ENCODE measurements at regions not wholly inside any gene's neighbourhood (a gene's known extent, or its start where the extent isn't known, plus 50 kb on each side); places are given as distances from the start of the nearest gene placed in this dataset.
"Not testable (repeated sequence)": the region's sequence is repeated elsewhere in the genome, so short reads cannot be mapped to it uniquely, and the experiment has no call there.

DNA sequence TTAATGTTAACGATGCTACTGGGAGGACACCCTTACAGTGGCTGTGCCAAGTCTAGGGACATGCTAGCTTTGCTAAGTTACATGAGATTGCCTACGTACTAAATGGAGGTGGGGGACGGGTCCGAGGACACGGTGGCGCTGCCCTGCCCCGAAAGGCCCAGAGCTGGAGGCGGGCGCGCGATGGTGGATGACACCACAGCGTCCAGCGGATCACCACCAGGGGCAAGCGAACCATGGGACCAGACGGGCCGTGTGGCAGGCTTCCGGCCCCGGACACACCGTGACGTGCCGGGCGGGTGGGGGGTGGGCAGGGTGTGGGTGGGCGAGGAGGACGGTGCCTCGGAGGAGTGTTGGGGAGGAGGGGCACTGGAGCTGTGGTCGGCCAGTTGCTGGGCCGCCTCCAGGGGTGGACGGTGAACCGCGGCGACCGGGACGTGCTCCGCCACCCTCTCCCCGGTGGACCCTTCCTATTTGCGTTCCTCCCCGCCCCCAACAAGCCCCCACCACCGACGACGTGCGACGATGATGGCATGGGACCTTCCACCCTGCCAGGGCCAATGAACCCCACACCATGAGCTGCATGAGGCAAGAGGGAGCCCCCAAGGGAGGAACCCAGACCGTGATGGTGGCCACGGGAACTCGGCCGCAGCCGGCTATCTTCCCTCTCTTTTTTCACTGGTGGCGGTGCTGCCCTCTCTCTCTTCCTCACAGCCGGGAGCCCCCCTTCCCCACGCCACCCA is 773.3 kb upstream of the DEFB115 start:
- TF ChIP-seq GATA1 (IDR thresholded peaks at IDR 0.05; ENCODE audit: low read depth, low read length) (no peak), POLR2A (IDR thresholded peaks at IDR 0.05; ENCODE audit: low read length) (no peak)
- DNase-seq, result no peak

- no peak for DNase-seq
- TF ChIP-seq POLR2A (IDR thresholded peaks at IDR 0.05; ENCODE audit: low read length) (no peak), GATA1 (IDR thresholded peaks at IDR 0.05; ENCODE audit: low read depth, low read length) (no peak)
These were observed 772.8 kb upstream of the DEFB115 start for GRCh38 chr20:30484749-30485070.

DNA sequence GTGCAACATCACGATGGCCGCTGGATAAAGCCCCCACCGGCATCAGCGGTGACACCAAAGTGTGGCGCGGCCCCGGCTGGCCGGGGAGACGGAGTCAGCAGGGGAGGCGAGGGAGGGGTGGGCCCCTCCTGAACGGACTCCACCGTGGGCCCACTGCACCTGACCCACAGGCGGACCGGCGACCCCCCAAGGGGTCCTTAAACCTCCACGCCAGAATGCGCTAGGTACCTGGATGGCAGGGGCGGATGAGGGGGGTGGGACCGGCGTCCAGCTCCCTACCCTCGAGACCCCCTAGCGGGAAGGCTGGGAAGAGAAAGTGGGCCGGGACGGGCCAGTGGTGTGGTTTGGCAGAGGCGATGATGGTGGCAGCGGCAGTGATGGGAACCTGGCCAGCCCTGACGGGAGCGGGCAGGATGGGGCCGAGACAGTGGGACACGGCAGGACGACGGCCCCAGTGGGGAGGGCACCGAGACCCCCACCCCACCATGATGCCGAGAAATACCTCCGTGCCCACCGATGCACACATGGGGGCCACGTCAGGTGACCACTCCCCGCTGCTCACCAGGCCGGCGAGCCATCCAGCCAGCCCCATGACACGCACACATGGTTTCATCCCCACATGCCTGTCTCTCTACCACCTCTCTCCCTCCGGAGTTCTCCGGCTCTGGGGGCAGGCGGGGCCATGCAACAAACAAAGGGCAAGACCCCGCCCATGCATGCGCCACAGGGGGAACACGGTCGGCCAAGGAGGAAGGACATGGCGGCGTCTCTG is 771.9 kb upstream of the DEFB115 start:
- no peak for DNase-seq
- TF ChIP-seq POLR2A (IDR thresholded peaks at IDR 0.05; ENCODE audit: low read length) (no peak), GATA1 (IDR thresholded peaks at IDR 0.05; ENCODE audit: low read depth, low read length) (no peak)

GRCh38 chr20:30486103-30486478 is 771.4 kb upstream of the DEFB115 start:
- DNase-seq, result no peak
- TF ChIP-seq GATA1 (IDR thresholded peaks at IDR 0.05; ENCODE audit: low read depth, low read length) (no peak), POLR2A (IDR thresholded peaks at IDR 0.05; ENCODE audit: low read length) (no peak)

GRCh38 chr20:30487461-30487860 is 770.0 kb upstream of the DEFB115 start:
- not testable (repeated sequence) for DNase-seq

DNA sequence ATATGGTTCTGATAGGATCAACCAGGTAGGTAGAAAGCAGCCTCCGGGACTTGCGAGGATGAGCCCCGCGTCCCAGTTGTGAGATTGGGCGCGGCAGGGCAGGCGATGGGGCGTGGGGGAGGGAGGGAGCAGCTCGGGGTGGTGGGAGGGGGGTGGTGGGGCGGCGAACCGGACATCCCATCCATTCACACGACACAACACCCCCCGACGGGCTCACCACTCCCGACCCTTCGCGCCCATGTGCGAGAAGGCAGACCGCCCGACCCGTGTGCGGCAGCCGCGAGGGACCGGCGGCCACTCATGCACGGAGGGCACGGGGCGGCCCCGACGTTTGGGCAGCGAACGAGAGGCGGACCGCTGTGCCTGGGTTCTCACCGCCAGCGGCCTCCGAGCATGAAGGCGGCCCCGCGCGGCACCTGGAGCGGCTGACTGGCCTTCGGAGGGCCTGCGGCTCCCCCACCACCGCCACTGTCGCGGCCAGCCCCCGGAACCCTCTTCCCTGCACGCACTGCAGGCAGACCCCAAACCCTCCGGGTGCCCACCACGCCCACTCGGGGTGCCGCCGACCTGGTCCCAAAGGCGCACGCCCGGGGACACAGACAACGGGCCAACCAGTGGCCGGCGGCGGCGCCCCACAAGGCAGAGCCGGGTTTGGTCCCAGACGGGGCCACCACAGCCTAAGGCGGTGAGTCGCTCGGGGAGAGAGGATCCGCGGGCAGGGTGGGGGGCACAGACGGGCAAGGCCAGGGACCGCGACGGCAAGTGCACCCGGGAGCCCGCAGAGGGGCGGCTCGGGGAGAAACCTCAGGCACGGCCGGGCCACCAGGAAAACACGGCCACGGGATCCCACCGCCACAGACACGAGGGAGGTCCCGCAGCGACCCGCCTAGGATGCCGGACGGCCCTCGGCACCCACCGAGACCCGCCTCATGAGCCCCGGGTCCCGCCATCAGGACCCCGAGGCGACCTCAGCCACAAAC is 769.2 kb upstream of the DEFB115 start:
- TF ChIP-seq GATA1 (IDR thresholded peaks at IDR 0.05; ENCODE audit: low read depth, low read length), result no peak
- DNase-seq, result no peak

DNA sequence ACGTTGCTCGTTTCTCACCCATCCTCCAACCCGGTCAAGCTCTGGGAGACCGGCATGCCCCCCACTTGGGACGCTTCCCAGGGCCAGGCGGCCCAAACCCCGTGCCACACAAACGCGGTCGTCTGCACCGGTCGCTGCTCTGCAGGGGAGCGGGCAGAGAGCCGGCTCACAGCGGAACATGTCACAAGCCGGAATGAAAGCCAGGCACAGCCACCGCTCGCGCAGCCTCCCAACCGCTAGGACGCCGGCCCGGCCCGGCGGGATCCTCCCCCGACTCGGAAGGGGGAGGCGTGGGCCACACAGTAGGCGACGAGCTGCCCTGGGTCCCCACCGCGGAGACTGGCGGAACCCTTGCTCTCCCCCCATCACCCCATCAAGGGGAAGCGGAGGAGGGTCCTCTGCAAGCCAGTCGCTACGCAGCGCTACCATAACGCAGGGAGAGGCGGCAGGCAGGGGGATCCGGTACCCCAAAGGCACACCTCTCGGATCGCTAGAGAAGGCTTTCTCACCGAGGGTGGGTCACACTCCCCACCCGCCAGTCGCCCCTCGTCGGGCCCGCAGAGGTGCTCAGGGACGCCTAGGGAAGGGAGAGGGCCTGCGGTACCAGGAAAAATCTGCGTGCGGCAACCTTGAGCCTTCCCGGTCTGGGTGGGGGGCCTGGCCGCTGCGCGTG is 768.4 kb upstream of the DEFB115 start:
- no peak for TF ChIP-seq GATA1 (IDR thresholded peaks at IDR 0.05; ENCODE audit: low read depth, low read length)
- no peak for DNase-seq

DNA sequence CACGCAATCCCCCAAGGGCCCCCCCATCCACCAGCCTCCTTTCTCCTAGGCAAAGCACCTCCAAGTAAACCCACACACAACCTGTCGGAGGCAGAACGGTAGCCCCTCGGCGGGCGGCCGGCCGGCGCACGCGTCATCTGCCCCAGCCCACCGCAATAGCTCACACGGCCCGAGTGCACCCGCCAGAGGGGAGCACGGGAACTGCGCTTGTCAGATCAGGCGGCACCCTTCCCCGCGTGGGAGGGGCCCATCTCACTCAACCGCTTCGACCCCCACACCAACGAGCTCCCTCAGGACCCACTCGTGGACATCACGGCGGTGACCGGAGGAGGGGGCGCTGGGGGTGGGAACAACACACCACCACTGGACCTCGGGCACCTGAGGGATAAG is 767.9 kb upstream of the DEFB115 start:
- no peak for DNase-seq
- TF ChIP-seq GATA1 (IDR thresholded peaks at IDR 0.05; ENCODE audit: low read depth, low read length) (no peak), POLR2A (IDR thresholded peaks at IDR 0.05; ENCODE audit: low read length) (no peak)

GRCh38 chr20:30491016-30491415 is 766.4 kb upstream of the DEFB115 start:
- no peak for DNase-seq
- TF ChIP-seq GATA1 (IDR thresholded peaks at IDR 0.05; ENCODE audit: low read depth, low read length) (no peak), POLR2A (IDR thresholded peaks at IDR 0.05; ENCODE audit: low read length) (no peak)

GRCh38 chr20:30496656-30497055 is 760.8 kb upstream of the DEFB115 start:
- not testable (repeated sequence) for DNase-seq

DNA sequence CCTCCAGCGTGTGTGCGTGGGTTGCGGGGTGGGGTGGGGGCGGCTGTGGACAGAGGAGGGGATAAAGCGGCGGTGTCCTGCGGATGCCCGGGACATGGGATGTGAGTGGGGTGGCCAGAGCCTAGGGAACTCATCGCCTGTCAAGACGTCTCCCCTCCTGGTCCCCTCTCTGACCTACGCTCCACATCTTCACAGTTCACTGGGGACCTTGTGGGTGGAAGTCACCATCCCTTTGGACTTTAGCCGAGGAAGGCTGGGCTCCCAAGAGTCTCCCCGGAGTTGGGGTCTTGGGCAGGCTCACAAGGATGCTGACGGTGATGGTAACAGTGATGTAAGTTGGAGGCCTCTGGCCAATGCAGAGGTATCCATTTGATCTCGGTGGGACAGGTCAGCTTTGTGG is 760.3 kb upstream of the DEFB115 start:
- not testable (repeated sequence) for DNase-seq

DNA sequence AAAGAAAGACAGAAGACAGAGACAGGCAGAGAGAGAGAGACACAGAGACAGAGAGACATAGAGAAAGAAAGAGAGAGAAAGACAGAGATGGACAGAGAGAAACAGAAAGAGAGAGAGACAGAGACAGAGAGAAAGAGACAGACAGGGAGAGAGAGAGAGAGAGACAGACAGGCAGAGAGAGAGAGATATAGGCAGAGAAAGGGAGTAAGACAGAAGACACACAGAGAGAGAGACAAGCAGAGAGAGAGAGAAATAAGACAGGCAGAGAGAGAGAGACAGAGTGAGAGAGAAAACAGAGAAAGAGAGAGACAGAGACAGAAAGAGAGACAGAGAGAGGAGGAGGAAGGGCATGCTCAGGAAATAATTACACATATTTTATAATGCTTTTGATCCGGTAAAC is 758.3 kb upstream of the DEFB115 start:
- DNase-seq, result no peak
- no peak for TF ChIP-seq POLR2A (IDR thresholded peaks at IDR 0.05; ENCODE audit: low read length)
- no peak for TF ChIP-seq GATA1 (IDR thresholded peaks at IDR 0.05; ENCODE audit: low read depth, low read length)

DNA sequence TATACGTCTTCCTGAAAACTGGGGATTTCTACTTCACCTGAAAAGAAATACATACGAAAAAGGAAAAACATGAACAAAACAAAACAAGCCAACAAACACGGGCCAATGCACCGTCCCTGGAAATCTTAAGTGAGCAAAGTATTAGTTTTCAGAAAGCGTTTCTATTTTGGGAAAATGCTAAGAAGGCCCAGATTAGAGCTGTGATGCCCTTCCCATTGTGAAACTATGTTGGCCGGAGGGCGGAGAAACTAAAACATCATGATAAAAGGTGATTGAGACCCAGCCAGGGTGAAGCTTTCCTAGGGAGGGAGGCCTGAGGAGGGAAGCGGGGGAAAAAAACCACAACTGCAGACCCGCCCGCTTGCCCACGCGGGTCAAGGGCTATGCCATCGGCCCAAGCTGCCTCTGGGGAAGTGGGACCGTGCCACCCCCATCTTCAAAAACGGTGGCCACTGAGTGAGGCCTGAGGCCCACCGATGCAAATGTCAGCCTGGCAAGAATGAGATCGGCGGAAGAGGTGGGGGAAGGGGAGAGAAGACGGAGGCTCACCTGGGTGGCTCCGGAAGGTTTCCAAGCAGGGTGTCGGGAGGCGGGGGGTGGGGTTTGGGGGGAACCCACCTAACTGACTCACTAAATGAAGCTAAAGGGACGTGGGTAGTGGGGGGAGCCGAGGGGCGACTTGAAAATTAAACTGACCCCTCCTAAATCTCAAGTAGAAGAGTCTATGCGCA is 757.6 kb upstream of the DEFB115 start:
- not testable (repeated sequence) for DNase-seq

DNA sequence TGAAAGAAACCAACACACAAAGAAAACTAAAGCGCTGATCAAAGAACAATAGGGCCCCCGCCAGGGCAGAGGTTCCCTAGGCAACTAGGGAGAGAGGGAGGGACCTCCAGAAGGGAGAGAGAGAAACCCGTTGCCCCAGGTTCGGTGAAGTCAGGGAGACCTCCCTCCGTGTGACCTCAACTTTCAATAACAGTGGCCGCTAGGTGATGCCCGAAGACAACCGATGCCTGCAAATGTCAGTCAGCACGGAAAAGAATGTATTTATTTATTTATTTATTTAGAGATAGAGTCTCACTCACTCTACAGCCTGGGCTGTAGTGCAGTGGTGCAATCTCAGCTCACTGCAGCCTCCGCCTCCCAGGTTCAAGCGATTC is 757.0 kb upstream of the DEFB115 start:
- peak in 1 of 2 experiments; percentile 2 for DNase-seq

All from erythroblast (primary cell).